ENCODE measurements at regions not wholly inside any gene's neighbourhood (a gene's known extent, or its start where the extent isn't known, plus 50 kb on each side); places are given as distances from the start of the nearest gene placed in this dataset.
"Not testable (repeated sequence)": the region's sequence is repeated elsewhere in the genome, so short reads cannot be mapped to it uniquely, and the experiment has no call there.

DNA sequence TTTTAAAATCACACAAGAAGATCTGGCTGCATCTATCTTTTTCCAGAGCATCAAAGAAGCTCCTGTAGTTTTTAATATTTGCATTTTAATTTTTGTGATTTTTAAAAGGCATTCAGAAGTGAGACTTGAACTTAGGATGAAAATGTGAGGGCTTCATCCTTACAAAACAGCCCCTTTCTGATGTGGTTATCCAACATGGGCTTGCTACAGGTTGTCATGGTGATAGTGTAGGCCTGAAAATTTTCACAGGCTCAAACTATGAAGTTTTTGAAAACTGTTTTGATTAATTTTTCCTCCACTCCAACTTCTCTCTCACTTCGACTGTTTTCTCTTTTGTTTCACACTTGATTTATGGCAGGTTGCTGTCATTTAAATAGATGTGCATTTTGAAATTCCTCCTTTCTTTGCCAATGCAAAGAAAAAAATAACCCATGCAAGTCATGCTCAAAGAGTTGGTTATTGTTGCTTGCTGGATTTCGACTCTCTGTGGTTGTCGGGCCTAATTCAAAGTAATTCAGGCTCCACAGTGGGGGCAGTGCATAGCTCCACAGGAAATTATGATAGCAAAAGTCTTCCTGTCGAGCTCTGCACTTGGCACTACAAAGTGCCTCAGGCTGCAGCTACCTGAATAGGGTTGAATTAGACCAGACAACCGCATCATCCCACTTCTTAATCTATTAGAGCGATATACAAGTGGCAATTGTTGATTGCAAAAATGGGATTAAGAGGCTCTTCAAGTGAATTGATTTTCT lies 201.0 kb upstream of the GPR101 start:
- DNase-seq (no peak), ATAC-seq (ENCODE audit: poor library complexity) (no peak)
- intact Hi-C loops (cut with DNase I) = no loop called here

DNA sequence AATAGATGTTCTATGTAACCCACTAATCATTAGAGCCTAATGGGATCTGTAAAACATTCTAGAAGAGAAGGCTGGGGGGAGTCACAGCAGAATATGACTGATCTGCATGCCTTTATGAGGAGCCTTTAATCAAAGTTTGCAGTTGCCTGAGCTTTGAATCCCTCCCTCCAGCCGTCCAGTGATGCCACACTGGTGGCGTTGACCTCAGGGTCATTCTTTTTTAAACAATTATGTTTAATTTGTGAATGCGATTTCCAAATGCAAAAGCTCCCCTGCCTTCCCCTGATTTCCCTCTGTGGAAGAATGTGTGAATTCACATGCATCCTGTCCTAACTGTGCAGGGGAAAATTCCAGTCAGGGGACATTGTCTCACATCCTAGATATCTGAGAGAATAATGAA lies 199.7 kb upstream of the GPR101 start:
- intact Hi-C loops (cut with DNase I) = no loop called here
- ATAC-seq (ENCODE audit: poor library complexity) (no peak), DNase-seq (no peak)

DNA sequence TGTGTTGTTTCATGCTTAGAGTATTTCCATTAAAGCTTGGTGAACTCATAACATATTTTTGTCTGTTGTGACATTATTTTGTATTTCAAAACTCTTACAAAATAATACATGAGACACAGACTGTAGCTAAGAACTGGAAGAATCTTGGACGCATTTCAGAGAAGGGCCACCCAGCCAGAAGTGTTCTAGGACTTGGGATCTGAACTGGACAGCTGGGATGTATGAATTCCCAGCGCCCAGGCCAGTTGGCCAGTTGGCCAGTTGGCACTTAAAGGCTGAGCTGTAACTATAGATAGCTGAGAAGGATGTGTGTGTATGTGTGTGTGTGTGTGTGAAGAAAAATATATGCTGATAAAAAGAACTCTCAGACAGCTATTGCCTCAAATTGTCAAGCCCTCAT lies 193.4 kb upstream of the GPR101 start:
- DNase-seq = peak; percentile 27

DNA sequence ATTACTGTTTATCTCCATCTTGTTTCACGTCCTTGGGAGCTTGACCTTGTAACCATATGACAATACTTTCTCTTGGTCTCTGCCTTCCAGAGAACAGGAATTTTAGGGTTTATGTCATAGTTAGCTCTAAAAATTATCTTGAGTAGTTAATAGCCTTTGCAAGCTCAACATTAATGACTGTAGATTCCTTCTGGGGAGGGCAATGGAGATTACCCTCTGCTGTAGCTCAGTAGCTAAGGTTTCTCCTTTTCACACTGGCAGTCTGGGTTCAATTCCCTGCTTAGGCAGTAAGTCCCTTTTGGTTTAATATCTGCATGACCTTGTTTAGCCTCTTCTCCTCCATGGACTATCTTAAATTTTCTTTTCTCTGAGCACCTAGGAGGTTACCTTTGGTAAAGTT lies 181.7 kb upstream of the GPR101 start:
- no peak for ATAC-seq (ENCODE audit: poor library complexity)
- intact Hi-C loops (cut with DNase I) = no loop called here
- DNase-seq = no peak

More for the DNA sequence above, 193.4 kb upstream of the GPR101 start:
- no peak for ATAC-seq (ENCODE audit: poor library complexity)
- intact Hi-C loops (cut with DNase I) = no loop called here

DNA sequence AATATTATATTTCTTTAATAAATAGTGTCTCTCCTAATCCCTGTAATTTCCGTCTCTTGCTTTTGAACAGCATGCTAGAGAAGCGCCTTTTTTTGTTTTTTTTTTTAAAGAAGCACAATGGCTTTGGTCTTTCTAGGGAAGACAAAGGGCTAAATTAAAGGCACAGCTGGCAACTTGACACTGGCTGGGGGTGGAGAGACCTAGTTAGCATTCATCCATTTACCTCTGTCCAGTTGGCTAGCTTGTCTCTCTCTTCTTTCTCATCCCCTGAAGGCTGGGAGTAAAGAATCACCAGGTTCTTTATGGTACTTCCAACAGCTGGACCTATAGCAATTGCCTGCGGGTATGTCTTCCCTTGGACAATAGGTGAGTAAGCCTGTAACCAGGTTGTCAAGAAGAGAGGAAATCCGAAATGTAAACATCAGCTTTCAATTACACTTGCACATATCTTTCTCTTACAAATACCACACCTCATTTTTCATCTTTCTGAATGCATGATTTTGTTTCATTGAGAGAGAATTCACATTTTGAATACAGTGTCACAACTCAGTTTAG lies 178.4 kb upstream of the GPR101 start:
- DNase-seq = no peak
- no peak for ATAC-seq (ENCODE audit: poor library complexity)
- intact Hi-C loops (cut with DNase I) = no loop called here

DNA sequence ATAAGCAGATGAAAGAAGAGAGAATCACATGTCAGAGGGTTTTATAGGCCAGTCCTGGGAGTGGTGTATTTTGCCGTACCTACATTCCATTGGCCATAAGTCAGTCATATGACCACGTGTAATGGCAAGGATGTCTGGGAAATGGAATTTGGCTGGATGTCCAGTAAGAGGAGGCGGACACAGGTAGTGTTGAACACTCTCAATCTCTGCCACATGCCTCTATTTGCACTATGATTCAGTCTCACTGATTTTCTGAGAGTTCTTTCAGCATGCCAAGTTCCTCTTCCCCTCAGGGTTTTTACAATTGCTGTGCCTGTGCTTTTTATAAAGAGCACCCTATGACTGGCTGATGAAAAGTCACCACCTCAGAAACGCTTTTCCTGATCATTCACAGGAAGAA lies 164.2 kb upstream of the GPR101 start:
- intact Hi-C loops (cut with DNase I) = no loop called here
- ATAC-seq (ENCODE audit: poor library complexity) (no peak), DNase-seq (no peak)

DNA sequence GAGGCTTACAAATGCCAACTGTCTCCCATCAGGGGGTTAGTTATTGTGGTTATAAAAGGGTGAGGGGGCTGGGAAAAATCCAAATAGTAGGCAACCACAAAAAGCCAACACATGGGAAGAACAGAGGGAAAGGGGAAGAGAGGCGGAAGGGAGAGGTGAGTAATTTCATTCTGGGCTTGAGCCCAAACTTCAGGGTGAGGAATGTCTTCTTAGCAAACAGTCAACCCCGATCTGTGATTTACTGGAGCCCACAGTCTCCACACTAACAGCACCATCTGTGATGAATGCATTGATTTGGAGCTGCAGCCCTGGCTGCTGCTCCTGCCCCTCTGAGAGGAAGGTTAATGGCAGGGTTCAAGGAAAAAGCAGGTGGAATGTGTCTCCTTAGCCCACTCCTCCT lies 162.2 kb upstream of the GPR101 start:
- ATAC-seq (ENCODE audit: poor library complexity) (no peak), DNase-seq (no peak)
- intact Hi-C loops (cut with DNase I) = no loop called here

DNA sequence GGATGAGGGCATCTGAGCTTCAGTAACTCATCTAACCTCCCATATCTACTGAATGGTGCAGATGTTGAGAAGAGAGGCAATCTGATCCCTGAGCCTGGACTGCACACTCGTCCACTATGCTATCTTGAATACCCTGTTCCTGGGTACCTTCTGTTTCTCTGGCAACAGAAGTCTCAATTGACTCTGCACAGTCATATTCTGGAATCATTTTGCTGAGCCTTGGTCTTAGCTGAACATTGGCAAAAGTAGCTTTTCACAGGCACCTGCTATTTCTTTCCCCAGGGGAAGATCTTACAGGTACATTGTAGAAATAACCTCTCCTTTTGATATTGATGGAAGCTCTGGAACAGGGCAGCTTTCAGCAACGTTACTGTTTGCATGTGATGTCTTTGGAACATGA lies 161.5 kb upstream of the GPR101 start:
- intact Hi-C loops (cut with DNase I) = no loop called here
- DNase-seq = no peak
- ATAC-seq (ENCODE audit: poor library complexity) = no peak

DNA sequence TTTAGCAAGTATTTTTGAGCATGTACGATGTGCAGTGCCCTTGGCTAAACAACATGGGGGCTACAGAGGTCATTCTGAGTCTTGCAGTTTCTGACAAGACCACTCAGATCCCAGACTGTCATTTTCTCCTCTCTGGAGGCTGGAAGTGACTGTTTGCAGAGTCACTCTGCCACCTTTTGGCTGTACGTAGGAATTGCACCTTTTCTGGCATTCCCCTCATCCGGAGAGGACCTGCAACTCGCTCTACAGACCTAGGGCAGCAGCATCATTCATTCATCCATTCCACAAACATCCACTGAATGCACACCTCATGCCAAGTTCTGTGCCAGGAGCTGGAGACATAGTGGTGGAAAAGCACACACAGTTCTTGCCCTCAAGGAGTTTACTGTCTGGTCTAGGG lies 160.4 kb upstream of the GPR101 start:
- intact Hi-C loops (cut with DNase I) = no loop called here
- ATAC-seq (ENCODE audit: poor library complexity) (no peak), DNase-seq (no peak)

DNA sequence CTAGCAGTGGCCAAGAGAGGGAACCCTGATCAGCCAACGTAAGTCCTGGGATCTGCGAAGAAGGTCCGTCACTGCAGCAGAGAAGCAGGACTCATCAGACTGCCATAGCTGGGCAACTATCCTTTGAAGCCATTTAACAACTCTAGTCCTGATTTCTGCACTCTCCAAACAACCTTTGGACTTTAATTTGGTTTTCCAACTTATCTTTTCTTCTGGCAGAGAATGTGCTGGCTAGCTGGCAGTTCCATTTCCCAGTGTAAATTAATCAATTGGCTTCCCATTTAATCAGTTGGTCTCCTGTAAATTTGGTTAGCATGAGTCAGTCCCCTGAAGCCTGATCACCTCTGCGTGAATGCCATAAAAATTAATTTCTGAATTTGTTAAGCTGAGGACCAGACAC lies 153.7 kb upstream of the GPR101 start:
- intact Hi-C loops (cut with DNase I) = no loop called here
- no peak for ATAC-seq (ENCODE audit: poor library complexity)
- DNase-seq = no peak

DNA sequence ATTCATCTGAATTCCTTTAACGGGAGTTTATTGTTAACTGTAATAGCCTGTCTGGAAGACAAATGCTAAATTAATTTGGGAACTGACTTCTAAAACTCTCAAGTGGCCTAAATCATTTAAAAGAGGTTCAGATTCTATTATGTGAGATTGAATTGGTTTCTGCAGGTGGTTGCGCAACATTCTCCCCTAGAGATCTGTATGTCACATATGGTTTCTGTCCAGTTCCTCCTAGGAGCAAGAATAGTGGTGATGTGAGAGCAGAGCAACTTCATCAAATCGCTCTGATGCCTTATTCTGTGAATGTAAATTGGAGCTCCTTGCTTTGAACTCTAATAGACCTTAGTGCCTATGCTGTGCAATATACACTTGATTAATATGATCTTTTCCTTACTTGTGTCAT lies 144.6 kb upstream of the GPR101 start:
- DNase-seq (no peak), ATAC-seq (ENCODE audit: poor library complexity) (no peak)
- intact Hi-C loops (cut with DNase I) = no loop called here

DNA sequence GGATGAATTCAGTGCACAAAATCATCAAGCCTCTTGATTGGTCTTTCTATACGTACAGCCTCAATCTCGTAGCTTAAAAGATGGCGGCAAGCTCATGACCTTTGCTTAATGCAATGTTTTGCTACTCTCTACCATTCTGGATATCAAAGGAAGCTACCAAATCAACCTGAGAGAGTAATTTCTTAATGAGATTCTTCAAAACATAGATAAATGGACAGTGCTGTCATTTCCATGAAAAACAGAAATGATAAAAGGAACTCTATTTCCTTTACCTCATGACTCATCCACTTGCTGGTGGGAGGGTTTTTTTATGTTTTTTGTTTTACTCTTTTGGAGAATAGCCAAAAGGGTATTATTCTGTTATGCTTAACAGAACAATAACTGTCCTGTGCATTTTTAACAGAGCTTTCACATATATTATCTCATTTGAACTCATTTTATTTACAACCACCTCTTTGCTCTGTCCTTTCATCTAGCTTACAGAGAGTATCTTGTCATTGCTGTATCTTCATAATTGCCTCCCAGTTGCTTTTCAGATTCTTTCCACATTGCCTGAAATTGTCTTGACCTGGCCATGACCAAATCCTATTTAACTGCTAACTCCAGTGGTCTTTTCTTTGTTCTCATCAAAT lies 138.6 kb upstream of the GPR101 start:
- no peak for DNase-seq
- intact Hi-C loops (cut with DNase I) = no loop called here
- ATAC-seq (ENCODE audit: poor library complexity) = no peak

DNA sequence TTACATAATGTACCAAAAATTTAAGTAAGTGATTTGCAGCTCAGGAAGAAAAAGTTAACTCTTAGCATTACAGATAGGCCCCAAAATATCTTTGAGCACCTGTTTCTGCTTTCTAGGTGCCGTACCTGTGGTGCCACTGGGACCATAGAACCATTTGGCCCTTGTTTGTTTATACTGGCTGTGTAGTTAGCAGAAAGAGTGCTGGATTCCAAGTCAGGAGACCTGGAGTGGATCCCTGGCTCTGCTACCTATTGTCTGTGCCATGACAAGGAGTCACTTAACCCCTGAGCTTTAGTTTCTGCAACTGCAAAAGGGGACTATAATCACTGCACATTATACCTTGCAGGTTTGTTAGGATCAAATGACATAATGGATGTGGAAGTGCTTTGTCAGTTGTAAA lies 137.8 kb upstream of the GPR101 start:
- DNase-seq = no peak
- ATAC-seq (ENCODE audit: poor library complexity) = no peak
- intact Hi-C loops (cut with DNase I) = no loop called here

DNA sequence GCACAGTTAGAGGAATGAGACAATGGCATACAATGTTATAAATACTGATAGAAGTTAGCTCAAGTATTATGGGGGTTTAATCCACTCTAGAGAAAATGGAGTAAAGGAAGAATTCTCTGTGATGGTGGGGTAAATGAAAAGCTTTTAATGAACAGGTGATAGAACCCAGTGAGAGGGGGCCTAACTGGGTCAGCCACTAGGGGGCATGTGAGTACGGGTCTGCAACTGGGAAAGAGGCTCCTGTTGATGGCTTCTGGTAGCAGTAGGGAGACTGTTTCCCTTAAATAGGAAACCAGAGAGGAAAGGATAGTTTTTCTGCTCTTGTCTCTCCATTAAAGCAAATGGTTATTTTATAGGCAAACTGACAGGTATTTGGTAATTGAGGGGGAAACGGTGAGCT lies 132.8 kb upstream of the GPR101 start:
- no peak for DNase-seq
- ATAC-seq (ENCODE audit: poor library complexity) = no peak
- intact Hi-C loops (cut with DNase I) = no loop called here

DNA sequence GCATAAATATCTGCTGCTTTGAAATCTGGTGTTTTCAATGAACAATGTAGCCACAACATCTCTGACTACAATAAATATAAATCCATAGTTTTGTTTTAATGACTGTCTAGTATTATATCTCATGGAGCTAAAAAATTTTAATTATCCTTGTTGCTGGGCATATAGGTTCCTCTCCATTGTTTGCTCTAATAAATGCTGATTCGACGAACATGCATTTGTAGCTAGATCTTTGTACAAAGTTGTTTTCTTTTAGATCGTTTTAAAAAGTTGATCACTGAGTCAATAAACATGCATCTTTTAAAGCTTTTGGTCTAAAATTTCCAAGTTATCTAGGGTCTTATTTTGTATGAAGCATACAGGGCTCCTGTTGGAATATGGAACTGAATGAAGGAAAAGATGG lies 130.5 kb upstream of the GPR101 start:
- ATAC-seq (ENCODE audit: poor library complexity) = no peak
- DNase-seq = no peak
- intact Hi-C loops (cut with DNase I) = no loop called here

DNA sequence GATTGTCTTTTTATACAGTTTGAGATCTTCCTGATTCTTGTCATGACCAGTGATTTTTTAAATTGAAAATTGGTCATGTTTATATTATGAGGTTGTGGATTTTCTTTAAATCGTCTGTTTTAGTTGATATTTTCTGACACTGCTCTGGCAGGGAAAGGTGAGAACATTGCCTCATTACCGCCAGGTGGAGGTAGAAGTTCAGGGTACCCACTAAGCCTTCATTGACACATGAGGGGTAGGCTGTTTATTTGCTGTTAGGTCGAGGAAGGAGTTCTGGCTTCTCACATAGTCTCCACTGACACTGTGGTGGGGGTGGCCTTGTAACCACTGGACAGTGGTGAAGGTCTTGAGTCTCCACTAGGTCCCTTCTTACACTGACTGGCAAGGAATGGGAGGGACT lies 117.6 kb upstream of the GPR101 start:
- intact Hi-C loops (cut with DNase I) = no loop called here
- ATAC-seq (ENCODE audit: poor library complexity) (no peak), DNase-seq (no peak)

DNA sequence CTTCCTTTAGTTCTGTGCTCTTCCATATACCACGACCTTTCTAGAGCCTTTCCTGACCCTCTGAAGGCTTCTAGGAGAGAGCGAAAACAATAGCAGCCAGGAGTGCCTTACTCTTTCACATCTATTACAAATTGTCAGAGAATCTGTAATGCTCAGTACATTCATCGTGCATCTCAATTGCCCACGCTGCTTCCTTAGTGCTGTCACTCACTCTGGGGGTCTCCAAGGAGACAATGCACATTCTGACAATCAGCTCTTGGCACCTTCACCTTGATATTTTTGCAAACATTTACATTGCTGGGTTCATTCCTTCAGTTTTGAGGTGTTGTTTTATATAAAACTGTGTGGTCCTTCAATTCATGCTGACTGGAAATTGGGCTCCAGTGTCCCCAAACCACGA lies 110.1 kb upstream of the GPR101 start:
- DNase-seq = no peak
- intact Hi-C loops (cut with DNase I) = no loop called here
- no peak for ATAC-seq (ENCODE audit: poor library complexity)

DNA sequence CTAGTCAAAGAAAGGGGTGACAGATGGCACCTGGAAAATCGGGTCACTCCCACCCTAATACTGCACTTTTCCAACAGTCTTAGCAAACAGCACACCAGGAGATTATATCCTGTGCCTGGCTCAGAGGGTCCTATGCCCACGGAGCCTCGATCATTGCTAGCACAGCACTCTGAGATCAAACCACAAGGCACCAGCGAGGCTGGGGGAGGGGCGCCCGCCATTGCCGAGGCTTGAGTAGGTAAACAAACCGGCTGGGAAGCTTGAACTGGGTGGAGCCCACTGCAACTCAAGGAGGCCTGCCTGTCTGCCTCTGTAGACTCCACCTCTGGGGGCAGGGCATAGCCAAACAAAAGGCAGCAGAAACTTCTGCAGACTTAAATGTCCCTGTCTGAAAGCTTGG lies 88.9 kb upstream of the GPR101 start:
- intact Hi-C loops (cut with DNase I); DNase-seq; ATAC-seq (ENCODE audit: poor library complexity): not testable (repeated sequence)

DNA sequence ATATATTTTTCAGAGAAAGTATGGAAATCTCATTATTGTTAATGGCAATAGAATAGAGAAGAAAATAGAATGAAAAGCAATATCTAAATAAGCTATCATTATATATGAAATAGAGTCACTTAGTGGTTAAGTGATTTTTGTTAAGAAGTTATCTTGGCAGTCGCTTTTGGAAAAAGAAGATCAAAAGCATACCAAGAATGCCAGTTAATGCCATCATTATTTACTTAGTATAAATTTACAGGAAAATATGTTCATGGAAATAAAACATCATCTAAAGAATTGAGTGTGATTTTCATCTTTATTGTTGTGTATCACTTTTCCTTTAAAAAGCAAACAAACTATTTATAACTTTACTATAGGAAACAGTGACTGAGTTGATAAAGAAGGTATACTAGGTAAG lies 85.3 kb upstream of the GPR101 start:
- DNase-seq = no peak
- ATAC-seq (ENCODE audit: poor library complexity) = no peak
- intact Hi-C loops (cut with DNase I) = no loop called here

DNA sequence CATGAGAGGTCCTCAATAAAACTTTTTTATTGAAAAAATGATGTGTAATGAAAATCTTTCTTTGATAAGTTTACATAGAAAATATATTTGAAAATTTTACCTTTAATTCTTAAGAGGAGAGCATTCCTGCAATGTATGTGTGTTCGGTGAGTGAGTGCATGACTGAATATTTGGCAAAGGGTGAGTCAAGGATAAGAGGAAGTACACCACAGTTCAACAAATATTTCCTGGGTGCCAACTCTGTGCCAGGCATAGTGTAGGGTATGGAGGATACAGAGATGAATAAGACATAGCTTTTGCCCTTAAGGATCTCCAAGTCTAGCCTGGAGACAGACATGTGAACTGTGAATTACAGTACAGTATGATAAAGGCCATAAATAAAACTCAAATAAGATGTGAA lies 84.7 kb upstream of the GPR101 start:
- DNase-seq (no peak), ATAC-seq (ENCODE audit: poor library complexity) (no peak)
- intact Hi-C loops (cut with DNase I) = no loop called here

DNA sequence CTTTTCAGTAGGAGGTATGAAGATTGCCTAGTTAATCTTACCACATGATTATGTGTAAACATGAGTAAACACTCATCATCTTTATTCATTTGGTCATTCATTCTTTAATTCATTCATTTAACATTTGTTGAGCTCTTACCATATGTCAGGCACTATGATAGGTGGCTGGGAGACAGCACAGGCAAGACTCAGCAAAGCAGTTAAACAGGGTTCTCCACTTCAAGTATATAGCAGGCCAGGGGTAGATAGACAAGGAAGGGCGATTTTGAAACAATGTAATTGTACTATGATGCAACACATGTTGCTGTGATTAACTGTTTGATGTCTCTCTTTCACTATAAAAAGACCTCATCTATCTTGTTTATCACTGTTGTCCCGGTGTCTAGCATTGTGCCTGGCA lies 84.3 kb upstream of the GPR101 start:
- ATAC-seq (ENCODE audit: poor library complexity) (no peak), DNase-seq (no peak)
- intact Hi-C loops (cut with DNase I) = no loop called here
